ENCODE measurements at regions not wholly inside any gene's neighbourhood (a gene's known extent, or its start where the extent isn't known, plus 50 kb on each side); places are given as distances from the start of the nearest gene placed in this dataset.

DNA sequence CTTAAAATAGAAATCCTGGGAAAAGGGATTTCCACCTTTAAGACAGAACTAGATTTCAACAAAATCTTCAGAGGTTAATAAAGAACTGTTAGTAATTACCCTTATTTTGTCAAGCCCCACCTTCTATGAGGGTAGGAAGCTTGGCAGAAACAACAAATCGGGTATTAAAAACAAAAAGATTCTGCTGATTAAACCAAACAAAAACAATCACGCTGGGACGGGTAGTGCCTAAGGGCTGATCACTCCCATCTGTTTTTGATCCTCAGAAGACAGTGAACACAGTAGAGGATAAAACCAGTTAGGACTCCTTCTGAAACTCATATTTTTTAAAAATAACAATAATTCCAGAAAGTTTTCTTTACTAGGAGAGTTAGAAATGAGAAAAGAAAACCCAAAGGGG, 441.3 kb upstream of the API5 start:
- TF ChIP-seq, protein P1, sequence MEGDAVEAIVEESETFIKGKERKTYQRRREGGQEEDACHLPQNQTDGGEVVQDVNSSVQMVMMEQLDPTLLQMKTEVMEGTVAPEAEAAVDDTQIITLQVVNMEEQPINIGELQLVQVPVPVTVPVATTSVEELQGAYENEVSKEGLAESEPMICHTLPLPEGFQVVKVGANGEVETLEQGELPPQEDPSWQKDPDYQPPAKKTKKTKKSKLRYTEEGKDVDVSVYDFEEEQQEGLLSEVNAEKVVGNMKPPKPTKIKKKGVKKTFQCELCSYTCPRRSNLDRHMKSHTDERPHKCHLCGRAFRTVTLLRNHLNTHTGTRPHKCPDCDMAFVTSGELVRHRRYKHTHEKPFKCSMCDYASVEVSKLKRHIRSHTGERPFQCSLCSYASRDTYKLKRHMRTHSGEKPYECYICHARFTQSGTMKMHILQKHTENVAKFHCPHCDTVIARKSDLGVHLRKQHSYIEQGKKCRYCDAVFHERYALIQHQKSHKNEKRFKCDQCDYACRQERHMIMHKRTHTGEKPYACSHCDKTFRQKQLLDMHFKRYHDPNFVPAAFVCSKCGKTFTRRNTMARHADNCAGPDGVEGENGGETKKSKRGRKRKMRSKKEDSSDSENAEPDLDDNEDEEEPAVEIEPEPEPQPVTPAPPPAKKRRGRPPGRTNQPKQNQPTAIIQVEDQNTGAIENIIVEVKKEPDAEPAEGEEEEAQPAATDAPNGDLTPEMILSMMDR (IDR thresholded peaks at IDR 0.05), result no peak
- TF ChIP-seq POLR2AphosphoS5 (IDR thresholded peaks at IDR 0.05), result no peak
- TF ChIP-seq POLR2A (IDR thresholded peaks at IDR 0.05), result no peak
- TF ChIP-seq EP300 (IDR thresholded peaks at IDR 0.05; ENCODE audit: low read depth), result no peak

Measured in transverse colon (tissue), 4 donors.